HEK293T (cell line): ENCODE measurements at regions not wholly inside any gene's neighbourhood (a gene's known extent, or its start where the extent isn't known, plus 50 kb on each side); places are given as distances from the start of the nearest gene placed in this dataset.

Experiments
- CTCF ChIA-PET: fragments of 350-600 bp; formaldehyde crosslinking; extraction: SDS; loops from one replicate; lab custom pipeline; 2021; ENCODE audit warnings: antibody characterized with exemption, inconsistent platforms; lab: Yijun Ruan, JAX
- POLR2A ChIA-PET: fragments of 350-600 bp; formaldehyde crosslinking; extraction: SDS; loops from one replicate; lab custom pipeline; 2020; ENCODE audit warnings: antibody characterized with exemption, inconsistent platforms; lab: Yijun Ruan, JAX
- DNase-seq: peaks from one replicate; pipeline ENCODE4 v3.0.0; 2012; ENCODE audit warnings: mixed read lengths; ENCODE audit errors: extremely low spot score
- ARNT ChIP-seq: fragments of 450-650 bp; IDR thresholded peaks from 2 replicates; pipeline ENCODE4 v1.6.1; 2017; ENCODE audit warnings: mild to moderate bottlenecking
- BHLHE40 ChIP-seq: fragments of 450-650 bp; IDR thresholded peaks from 2 replicates; pipeline ENCODE4 v1.6.1; 2016; ENCODE audit warnings: mild to moderate bottlenecking, moderate library complexity, borderline replicate concordance
- CTBP1 ChIP-seq: fragments of 450-650 bp; IDR thresholded peaks from 2 replicates; pipeline ENCODE4 v1.6.1; 2016; ENCODE audit warnings: borderline replicate concordance
- ELF4 ChIP-seq: fragments of 450-650 bp; IDR thresholded peaks from 2 replicates; pipeline ENCODE4 v1.6.1; 2017; ENCODE audit warnings: antibody characterized with exemption
- FOXA1 ChIP-seq: fragments of 450-650 bp; IDR thresholded peaks from 2 replicates; pipeline ENCODE4 v1.6.1; 2016; ENCODE audit warnings: mild to moderate bottlenecking
- FOXK2 ChIP-seq: fragments of 450-650 bp; IDR thresholded peaks from 2 replicates; pipeline ENCODE4 v1.6.1; 2016; ENCODE audit warnings: mild to moderate bottlenecking
- FOXM1 ChIP-seq: fragments of 450-650 bp; IDR thresholded peaks from 2 replicates; pipeline ENCODE4 v1.6.1; 2017; ENCODE audit warnings: mild to moderate bottlenecking, borderline replicate concordance
- HDGF ChIP-seq: fragments of 450-650 bp; IDR thresholded peaks from 2 replicates; pipeline ENCODE4 v1.6.1; 2017; ENCODE audit warnings: antibody characterized with exemption, borderline replicate concordance
- L3MBTL2 ChIP-seq: fragments of 450-650 bp; conservative IDR thresholded peaks from 2 replicates; pipeline ENCODE4 v1.6.1; 2016; ENCODE audit warnings: mild to moderate bottlenecking
- LEF1 ChIP-seq: fragments of 450-650 bp; IDR thresholded peaks from 2 replicates; pipeline ENCODE4 v1.6.1; 2017; ENCODE audit warnings: mild to moderate bottlenecking, borderline replicate concordance
- NFRKB ChIP-seq: fragments of 450-650 bp; IDR thresholded peaks from 2 replicates; pipeline ENCODE4 v1.6.1; 2016; ENCODE audit warnings: mild to moderate bottlenecking, moderate library complexity
- PKNOX1 ChIP-seq: fragments of 450-650 bp; IDR thresholded peaks from 2 replicates; pipeline ENCODE4 v1.6.1; 2016
- SP1 ChIP-seq: fragments of 450-650 bp; IDR thresholded peaks from 2 replicates; pipeline ENCODE4 v1.6.1; 2017
- SUZ12 ChIP-seq: fragments of 450-650 bp; IDR thresholded peaks from 2 replicates; pipeline ENCODE4 v1.6.1; 2016; ENCODE audit warnings: mild to moderate bottlenecking
- TARDBP ChIP-seq: fragments of 450-650 bp; IDR thresholded peaks from 2 replicates; pipeline ENCODE4 v1.6.1; 2016
- ZNF384 ChIP-seq: fragments of 450-650 bp; IDR thresholded peaks from 2 replicates; pipeline ENCODE4 v1.6.1; 2016

GRCh38 chr18:28574175-28574574 lies 397.2 kb upstream of the CDH2 start:
- ChIA-PET POLR2A (no interaction called here), CTCF (no interaction called here)
- no peak for DNase-seq
- TF ChIP-seq HDGF = no peak
- no peak for TF ChIP-seq ZNF384
- no peak for TF ChIP-seq LEF1
- no peak for TF ChIP-seq SUZ12
- no peak for TF ChIP-seq FOXK2
- TF ChIP-seq SP1 = no peak
- no peak for TF ChIP-seq FOXM1
- no peak for TF ChIP-seq BHLHE40
- TF ChIP-seq CTBP1 = no peak
- TF ChIP-seq ELF4 = no peak
- TF ChIP-seq NFRKB = no peak
- TF ChIP-seq L3MBTL2 = no peak
- no peak for TF ChIP-seq PKNOX1
- TF ChIP-seq FOXA1 = no peak
- TF ChIP-seq ARNT = no peak
- TF ChIP-seq TARDBP = no peak

- CTCF ChIA-PET = no interaction called here
- POLR2A ChIA-PET = no interaction called here
- TF ChIP-seq TARDBP (no peak), ARNT (no peak)
- DNase-seq = no peak
Measured at GRCh38 chr18:28571929-28572328, 395.0 kb upstream of the CDH2 start.

GRCh38 chr18:28560331-28560730 lies 383.4 kb upstream of the CDH2 start:
- CTCF ChIA-PET = no interaction called here
- TF ChIP-seq ZNF384 (no peak), SUZ12 (no peak), FOXA1 (no peak), FOXM1 (no peak), SP1 (no peak), HDGF (no peak), NFRKB (no peak), TARDBP (no peak), L3MBTL2 (no peak), FOXK2 (no peak), BHLHE40 (no peak), ELF4 (no peak), ARNT (no peak)
- DNase-seq = no peak
- POLR2A ChIA-PET = no interaction called here

GRCh38 chr18:28559511-28559910 lies 382.6 kb upstream of the CDH2 start:
- TF ChIP-seq CTBP1 (no peak), TARDBP (no peak), FOXK2 (no peak), ELF4 (no peak), FOXM1 (no peak), SUZ12 (no peak), BHLHE40 (no peak), HDGF (no peak), ARNT (no peak), SP1 (no peak)
- ChIA-PET CTCF (no interaction called here), POLR2A (no interaction called here)
- no peak for DNase-seq

- ChIA-PET CTCF (no interaction called here), POLR2A (no interaction called here)
- no peak for TF ChIP-seq CTBP1
- TF ChIP-seq ZNF384 = no peak
- TF ChIP-seq FOXK2 = no peak
- TF ChIP-seq BHLHE40 = no peak
- no peak for TF ChIP-seq ARNT
- TF ChIP-seq HDGF = no peak
- no peak for TF ChIP-seq FOXA1
- no peak for TF ChIP-seq NFRKB
- no peak for TF ChIP-seq SUZ12
- no peak for TF ChIP-seq PKNOX1
- TF ChIP-seq TARDBP = no peak
- no peak for TF ChIP-seq ELF4
- no peak for TF ChIP-seq L3MBTL2
- no peak for TF ChIP-seq FOXM1
- DNase-seq = no peak
Measured at GRCh38 chr18:28541934-28542333, 365.0 kb upstream of the CDH2 start.

GRCh38 chr18:28541276-28541930 lies 364.5 kb upstream of the CDH2 start:
- TF ChIP-seq FOXM1 (no peak), SUZ12 (no peak), TARDBP (no peak), LEF1 (no peak)
- CTCF ChIA-PET = no interaction called here
- no peak for DNase-seq
- POLR2A ChIA-PET = no interaction called here

GRCh38 chr18:28529644-28530043 lies 352.7 kb upstream of the CDH2 start:
- DNase-seq = no peak
- ChIA-PET CTCF (no interaction called here), POLR2A (no interaction called here)
- TF ChIP-seq FOXM1 (no peak), SUZ12 (no peak), FOXA1 (no peak), NFRKB (no peak), FOXK2 (no peak), PKNOX1 (no peak), CTBP1 (no peak), L3MBTL2 (no peak), HDGF (no peak), TARDBP (no peak)
